Stimulated activated naive CD8-positive, alpha-beta T cell treated with anti-CD3 and anti-CD28 coated beads, Interleukin-15, Interleukin-2, amounts not matched to agents 100 U/mL and 50 U/mL, for 24 hours (primary cell): ENCODE measurements at regions not wholly inside any gene's neighbourhood (a gene's known extent, or its start where the extent isn't known, plus 50 kb on each side); places are given as distances from the start of the nearest gene placed in this dataset.
A peak's percentile ranks its signal among the peaks of the same experiment; 100 is the strongest.
"Not testable (repeated sequence)": the region's sequence is repeated elsewhere in the genome, so short reads cannot be mapped to it uniquely, and the experiment has no call there.

Experiments
- ATAC-seq: fragments of 150-1000 bp; cut with Tn5 transposase; one replicate; pipeline ENCODE4 v1.10.0; 2021
- DNase-seq: peaks from one replicate; pipeline ENCODE4 v3.0.0; 2021

DNA sequence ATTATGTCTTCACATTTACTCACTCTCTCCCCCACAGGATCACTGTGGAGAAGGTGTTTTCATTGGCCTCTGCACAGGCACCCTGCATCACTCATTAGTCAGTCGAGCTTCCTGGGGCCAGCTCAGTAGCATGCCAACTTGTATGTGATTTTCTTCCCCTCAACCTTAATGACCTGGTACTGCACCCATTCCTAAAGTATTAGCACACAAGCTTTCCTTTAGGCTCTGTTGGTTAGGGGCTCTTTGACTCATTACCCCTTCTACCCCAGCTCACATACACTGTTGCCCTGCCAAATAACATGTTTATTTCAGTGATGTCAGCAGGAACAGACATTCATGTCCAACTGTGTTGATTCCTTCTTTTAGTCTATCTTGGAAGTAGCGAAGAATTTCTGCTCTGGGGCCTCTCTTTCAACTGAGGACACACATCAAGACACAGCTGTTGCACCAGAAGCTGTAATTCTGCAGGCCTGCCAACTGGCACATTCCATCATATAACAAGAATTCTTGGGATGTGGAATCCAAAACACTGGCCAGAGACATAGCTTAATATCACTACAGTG, 603.5 kb upstream of the ADAMTS5 start:
- DNase-seq (no peak), ATAC-seq (no peak)

DNA sequence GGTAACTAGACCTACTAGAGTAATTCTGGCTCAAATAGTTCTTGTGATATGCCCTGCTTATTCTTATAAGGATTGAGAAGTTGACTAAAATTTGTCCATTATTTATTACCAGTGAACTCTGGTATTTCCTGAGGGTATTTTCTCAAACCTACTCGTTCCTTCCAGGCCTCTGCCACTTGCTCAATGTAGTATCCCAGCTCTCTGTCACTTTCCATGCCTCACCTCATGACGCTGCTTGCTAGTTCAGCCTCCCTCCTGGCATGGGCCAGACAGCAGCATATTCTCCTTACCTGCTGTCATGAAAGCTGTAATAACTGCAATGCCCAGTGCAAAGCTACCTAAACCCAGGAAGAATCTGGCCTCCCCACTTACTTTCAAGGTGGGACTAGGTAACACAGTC, 602.9 kb upstream of the ADAMTS5 start:
- no peak for DNase-seq
- ATAC-seq: no peak

DNA sequence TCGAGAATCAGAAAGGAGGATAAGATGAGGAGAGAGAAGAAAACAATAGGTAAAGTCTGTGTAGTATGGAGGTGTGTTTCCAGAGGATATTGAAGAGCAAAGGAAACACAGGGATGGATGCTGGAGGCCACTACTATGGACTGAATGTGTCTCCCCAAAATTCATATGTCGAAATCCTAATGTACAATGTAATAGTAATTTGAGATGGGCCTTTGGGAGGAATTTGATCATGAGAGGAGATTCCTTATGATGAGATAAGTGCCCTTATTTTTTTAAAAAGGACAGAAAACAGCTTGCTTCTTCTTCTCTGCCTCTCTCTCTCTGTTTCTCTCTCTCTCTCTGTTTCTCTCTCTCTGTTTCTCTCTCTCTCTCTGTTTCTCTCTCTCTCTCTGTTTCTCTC, 602.2 kb upstream of the ADAMTS5 start:
- no peak for ATAC-seq
- no peak for DNase-seq

DNA sequence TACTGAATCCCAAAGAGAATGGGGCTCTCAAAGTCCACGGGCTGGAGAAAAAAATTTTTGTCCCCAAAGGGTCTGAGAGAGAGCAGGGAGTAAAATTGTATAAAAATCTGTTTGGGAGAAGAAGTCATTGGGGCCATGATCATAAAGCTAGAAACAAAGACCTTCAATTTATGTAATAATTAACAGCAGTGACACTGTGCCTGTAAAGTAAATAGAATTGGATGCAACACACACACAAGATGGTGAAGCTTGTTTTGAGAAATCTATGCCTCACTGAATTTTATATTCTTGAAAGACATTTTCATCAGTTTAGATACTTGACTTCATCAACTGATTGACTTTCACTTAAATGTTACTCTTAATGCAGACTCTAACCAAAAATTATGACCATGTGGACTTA, 600.5 kb upstream of the ADAMTS5 start:
- ATAC-seq (no peak), DNase-seq (no peak)

DNA sequence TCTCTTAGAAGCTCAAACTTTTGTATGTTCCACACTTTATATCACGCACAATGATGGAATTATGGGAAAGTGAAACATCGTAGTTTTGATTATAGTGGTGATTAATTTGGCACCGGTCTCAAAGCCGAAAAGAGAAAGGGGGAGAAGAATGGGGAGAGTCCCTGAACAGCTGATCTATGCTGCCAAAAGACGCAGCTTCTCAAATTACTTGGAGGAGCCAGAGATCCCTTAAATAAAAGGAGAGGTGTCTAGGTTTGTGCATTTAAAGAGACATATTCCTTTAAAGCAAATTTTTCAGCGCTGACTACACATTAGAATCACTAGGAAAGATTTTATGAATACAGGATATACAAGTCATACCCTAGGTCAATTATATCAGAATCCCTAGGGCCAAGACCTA, 599.6 kb upstream of the ADAMTS5 start:
- ATAC-seq: no peak
- no peak for DNase-seq

DNA sequence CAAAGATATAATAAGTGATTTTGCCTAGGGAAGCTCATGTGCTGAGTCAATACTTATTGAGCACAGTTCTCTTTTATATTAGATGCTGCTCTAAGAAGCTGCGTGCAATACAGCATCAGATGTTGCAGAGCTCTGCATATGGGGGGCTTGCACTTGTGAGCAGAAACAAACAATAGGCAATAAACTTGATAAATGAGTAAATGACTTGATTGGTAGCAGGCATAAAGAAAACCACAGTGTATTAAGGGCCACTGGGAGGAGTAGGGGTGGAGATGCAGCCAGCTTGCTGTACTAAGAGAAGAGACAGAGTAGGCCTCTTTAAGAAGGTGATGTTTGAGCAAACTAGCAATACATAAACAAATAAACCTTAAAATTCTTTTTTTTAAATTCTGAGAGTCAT, 598.5 kb upstream of the ADAMTS5 start:
- no peak for ATAC-seq
- DNase-seq: no peak

DNA sequence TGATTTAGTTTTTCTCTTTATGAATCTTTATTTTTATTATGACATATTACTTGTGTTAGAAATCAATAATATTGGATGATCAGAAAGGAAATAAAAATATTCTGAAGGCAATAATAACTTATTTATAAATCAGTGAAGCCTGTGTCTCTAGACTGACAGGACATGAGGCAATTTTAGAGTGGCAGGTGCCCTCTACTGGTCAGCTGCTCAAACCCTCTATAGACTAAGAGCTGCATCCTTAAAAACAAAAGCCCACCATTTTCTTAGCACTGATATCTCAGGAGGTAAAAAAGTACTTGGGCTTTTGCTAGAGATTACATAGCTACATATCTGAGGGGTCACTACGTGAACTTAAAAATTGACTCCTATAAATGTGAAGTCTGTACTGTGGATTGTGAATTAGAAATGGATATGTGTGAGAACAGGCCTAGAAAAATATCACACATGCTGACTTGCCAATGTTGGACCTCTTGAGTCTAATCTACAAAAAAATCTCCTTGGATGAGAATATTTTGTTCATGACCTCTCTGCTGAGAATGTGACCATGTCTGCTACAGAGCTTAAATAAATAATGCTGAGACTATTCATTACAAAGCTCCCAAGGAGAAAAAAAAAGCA, 597.9 kb upstream of the ADAMTS5 start:
- peak; percentile 3 for DNase-seq
- ATAC-seq: no peak

DNA sequence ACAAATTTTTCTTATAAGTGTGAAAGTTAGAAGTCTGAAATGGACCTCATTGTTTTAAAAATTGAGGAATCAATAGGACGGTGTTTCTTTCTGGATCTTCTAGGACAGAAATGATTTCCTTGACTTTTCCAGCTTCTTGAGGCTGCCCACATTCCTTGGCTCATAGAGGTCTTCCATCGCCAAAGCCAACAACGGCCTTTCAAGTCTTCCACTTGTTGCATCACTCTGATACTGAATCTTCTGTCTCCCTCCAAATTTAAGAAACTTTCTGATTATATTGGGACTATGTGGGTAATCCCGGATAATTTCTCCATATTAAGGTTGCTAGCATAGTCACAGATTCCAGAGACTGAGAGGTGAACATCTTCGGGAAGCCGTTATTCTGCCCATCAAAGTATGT, 595.4 kb upstream of the ADAMTS5 start:
- no peak for ATAC-seq
- no peak for DNase-seq

DNA sequence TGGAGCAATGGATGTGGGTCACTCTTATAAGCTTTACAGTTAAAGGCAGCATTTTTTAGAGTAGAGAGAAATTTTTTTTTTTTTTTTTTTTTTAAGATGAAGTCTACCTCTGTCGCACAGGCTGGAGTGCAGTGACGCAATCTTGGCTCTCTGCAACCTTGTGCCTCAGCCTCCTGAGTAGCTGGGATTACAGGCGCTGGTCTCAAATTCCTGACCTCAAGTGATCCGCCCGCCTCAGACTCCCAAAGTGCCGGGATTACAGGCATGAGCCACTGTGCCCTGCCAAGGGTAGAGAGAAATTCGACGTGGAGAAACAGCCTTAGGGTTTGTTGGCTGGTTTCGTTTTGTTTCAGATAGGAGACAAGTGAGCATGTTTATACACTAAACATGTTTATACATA, 594.2 kb upstream of the ADAMTS5 start:
- DNase-seq: no peak
- no peak for ATAC-seq

DNA sequence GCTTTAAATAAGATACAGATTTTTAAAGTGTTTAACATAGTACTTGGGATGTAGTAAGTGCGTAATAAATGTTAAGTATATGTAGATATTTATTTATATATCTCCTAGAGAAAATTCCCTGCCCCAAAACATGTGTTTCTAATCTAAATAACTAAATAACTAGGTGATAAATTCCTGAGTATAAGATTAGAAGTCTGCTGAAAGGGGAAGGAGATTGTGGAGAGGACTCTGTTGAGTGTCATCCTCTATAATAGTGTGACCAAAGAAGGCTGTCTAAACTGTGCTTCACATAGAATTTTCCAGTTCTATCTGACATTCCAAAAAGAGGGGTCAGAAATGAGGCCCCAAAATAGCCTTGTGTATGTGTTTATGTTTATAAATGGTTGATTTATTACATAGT, 590.5 kb upstream of the ADAMTS5 start:
- ATAC-seq: no peak
- no peak for DNase-seq

DNA sequence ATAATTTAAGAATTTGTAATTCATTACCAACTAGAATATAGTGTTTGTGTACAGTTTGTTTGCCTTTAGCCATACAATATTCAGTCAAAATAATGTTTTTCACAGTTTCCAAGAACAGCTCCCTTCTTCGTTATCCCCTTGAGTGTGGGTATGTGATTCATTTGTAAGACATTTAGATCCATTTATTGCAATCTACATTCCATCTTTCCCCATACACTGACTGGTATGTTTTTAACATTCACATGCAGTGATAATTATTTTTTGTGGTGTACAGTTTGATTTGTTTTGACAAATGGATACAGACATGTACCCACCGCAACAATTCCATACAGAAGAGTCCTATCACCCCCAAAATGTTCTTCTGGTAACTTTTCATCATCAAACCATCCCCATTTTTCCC, 589.1 kb upstream of the ADAMTS5 start:
- ATAC-seq: no peak
- no peak for DNase-seq

DNA sequence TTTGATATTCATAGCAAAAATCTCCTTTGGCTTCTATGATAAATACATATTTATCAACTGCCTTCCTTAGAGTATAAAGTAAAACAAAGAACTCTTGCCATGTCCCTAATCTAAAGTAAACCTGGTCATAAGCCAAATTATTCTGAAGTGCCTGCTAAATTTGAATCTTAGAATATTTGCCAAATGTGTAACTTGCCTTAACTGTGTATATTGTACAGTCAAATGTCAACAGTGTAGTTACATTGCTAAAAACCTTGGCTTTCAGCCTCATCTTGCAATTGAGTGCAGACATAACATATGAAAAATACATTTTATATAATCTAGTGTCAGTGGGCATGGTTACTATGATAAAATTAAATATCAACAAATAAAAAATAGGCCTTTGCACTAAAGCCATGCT, 583.4 kb upstream of the ADAMTS5 start:
- ATAC-seq: no peak
- no peak for DNase-seq

DNA sequence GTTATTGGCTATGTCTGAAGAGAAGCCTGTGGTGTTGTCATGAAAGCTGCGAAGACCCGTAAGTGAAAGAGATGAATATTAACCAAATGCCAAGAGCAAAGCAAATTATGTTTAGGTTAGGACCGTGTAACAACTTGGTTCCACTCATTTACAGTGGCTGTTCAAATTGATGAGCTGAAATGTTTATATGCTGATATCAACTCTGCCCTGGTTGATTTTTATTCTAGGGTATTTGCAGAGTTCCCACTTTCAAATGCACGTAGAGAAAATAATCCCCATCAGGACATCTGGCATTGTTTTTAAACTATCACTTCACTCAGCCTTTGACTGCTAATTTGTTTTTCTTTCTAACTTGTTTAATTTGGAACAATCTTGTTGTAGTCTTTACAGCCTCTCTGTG, 581.6 kb upstream of the ADAMTS5 start:
- no peak for ATAC-seq
- no peak for DNase-seq

DNA sequence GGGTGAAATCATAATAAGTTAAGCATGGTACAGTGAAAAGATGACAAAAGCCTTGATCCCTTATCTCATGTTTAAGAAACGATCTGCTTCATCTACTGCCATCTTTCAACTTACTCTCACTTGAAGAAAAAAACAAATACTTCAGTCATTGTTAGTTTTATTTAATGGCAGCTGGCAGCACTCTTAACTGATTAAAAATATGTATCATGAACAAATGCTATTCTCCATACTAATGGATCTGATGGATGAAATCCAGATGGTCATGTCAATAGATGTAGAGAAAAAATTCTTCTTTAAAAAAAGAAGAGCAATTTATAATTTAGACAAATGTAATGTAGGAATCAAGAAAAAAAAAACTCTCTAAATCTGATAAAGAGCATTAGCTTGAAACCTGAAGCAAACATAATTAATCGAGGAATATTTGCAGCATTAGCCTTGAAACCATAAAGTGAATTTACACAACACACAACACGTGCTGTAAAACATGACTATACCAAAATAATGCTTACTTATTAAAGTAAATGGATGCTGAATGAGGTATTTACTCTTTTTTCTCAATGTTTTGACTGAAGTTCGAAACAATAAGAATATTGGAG, 579.0 kb upstream of the ADAMTS5 start:
- DNase-seq (no peak), ATAC-seq (no peak)

DNA sequence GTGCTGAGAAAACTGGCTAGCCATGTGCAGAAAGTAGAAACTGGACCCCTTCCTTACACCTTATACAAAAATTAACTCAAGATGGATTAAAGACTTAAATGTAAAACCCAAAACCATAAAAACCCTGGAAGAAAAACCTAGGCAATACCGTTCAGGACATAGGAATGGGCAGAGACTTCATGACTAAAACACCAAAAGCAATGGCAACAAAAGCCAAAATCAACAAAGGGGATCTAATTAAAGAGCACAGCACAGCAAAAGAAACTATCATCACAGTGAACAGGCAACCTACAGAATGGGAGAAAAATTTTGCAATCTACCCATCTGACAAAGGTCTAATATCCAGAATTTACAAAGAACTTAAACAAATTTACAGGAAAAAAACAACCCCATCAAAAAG, 575.2 kb upstream of the ADAMTS5 start:
- DNase-seq, ATAC-seq: not testable (repeated sequence)

DNA sequence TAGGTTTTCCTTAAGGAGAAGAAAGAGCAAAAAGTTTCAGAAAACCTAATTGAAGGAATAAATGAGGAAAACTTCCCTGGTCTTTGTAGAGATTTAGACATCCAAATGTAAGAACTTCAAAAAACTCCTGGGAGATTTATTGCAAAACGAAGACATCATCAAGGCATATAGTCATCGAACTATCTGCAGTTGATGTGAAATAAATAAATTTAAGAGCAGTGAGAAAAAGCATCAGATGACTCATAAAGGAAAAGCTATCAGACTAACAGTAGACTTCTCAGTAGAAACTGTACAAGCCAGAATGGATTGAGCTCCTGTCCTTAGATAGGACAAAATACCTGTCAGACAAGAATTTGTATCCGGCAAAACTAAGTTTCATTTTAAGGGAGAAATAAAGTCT, 569.4 kb upstream of the ADAMTS5 start:
- ATAC-seq (no peak), DNase-seq (no peak)

DNA sequence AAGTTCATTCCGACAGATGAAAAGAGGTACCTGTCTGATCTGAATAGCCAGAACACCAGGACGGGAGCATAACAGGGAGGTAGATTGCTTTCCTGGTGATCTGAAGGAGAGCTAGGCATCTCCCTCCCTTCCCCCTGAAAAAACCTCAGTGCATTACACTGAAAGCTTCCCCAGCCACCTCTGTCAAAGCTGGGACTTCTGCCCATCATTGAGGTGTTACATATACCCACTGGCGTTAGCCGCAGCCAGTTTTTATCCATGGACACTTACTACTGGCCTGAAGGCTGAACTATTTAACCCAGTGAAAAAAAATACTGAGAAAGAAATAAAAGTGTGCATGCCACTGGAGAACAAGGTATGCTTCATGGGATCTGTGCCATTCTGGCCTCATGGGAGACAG, 568.3 kb upstream of the ADAMTS5 start:
- no peak for ATAC-seq

DNA sequence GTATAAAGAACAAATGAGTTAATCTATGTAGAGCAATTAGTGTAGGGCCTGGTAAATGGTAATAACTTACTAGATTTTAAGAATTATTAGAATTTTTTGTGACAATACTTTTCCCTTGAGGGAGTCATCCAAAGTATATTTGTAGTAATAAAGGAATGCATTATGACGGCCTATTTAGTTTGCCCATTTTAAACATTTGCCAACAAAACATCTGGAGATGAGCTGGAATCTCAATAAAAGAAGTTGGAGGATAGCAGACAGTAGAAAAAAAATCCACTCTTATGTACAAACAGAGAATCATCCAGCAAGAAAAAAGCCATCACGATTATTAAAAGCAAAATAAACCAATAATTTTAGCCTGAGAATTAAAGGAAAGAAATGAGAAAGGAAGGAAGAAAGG, 567.3 kb upstream of the ADAMTS5 start:
- DNase-seq (no peak), ATAC-seq (no peak)

More for the DNA sequence above, 568.3 kb upstream of the ADAMTS5 start:
- no peak for DNase-seq

DNA sequence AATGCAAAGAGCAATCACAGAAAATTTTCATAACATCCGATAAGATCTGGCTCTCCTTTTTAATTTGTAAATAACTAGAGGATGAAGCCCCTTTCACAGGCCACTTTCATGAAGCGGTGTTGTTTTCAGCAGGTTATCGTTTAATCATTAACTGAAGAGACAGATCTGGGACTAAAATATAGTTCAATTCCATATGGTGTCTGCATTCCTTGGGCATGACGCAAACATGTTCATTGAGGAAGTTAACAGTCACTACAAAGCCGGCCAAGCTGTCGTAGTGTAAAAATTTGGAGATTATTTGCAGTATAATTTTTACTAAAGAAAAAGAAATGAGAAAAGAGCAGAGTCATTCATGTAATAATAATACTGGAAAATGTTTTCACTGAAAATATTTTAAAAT, 565.2 kb upstream of the ADAMTS5 start:
- no peak for ATAC-seq
- no peak for DNase-seq

DNA sequence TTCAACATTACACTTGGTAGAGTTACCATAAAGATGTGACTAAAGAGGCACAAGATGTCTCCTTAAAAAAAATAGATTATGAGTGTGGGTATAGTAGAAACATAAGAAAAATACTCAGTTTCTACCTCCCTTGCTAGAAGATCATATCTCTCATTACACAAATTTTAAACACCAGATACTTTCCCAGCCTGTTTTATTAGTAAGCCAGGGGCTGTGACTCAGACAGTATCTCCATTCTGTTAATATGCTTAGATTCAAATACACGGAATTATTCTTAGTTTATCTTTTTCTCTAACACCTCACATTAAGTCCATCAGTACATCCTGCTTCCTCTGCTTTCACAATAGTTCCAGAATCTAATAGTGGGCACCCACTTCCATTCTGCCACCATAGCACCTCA, 561.8 kb upstream of the ADAMTS5 start:
- DNase-seq: no peak
- ATAC-seq: no peak

DNA sequence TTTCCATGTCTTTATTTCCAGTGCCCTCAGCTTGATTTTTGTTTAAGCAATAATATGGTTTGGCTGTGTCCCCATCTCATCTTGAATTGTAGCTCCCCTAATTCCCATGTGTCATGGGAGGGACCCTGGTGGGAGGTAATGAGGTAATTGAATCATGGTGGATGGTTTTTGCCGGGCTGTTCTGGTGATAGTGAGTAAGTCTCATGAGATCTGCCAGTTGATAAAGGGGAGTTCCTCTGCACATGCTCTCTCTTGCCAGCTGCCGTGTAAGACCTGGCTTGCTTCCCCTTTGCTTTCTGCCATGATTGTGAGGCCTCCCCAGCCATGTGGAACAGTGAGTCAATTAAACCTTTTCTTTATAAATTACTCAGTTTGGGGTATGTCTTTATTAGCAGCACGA, 559.6 kb upstream of the ADAMTS5 start:
- ATAC-seq: no peak
- DNase-seq: no peak

DNA sequence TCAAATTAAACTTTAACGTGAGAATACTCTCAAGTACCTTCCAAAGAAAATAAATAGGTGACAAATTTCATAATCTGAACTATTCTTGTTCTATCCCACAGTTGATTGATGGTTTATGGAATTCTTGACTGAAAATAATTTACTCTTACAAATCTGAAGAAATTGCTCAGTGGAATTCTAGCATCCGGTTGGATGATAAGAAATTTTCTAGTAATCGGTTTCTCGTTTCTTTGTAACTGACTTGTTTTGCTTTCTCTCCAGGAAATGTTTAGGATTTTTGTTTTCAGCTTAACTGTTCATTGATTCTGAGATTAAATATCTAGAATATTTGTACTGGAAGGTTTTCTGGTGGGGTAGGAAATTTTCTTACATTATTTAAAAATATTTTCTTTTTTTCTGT, 558.9 kb upstream of the ADAMTS5 start:
- ATAC-seq: no peak

DNA sequence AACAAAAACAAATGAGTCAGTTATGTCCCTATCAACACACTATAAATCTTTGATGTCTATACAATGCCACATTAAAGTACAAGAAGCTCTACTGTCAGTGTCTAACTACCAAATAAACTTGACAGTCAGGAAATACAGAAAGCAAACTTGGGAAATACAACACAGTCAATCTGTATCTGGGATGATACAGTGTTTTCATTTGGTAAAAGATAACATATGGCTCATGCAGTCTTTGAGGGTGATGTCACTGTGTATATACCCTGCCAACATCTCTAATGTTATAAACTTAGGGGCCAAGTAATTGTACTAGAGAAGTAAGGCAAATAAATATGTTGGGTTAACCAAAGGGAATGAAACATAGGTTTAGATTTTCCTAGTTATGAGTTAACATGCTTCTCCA, 552.5 kb upstream of the ADAMTS5 start:
- ATAC-seq (no peak), DNase-seq (no peak)

More for the DNA sequence above, 558.9 kb upstream of the ADAMTS5 start:
- DNase-seq: no peak

DNA sequence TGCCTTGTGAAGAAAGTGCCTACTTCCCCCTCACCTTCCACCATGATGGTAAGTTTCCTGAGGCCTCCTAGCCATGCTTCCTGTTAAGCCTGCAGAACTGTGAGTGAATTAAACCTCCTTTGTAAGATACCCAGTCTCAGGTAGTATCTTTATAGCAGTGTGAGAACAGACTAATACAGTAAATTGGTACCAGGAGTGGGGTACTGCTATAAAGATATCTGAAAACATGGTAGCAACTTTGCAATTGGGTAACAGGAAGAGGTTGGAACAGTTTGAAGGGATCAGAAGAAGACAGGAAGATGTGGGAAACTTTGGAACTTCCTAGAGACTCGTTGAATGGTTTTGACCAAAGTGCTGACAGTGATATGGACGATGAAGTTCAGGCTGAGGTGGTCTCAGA, 550.3 kb upstream of the ADAMTS5 start:
- not testable (repeated sequence) for DNase-seq, ATAC-seq
